A673 (cell line): ENCODE measurements at regions not wholly inside any gene's neighbourhood (a gene's known extent, or its start where the extent isn't known, plus 50 kb on each side); places are given as distances from the start of the nearest gene placed in this dataset.

Experiments
- EZH2 ChIP-seq: fragments of 200-600 bp; sonication (generic); IDR thresholded peaks from 2 replicates; pipeline ENCODE4 v1.6.1; 2017; ENCODE audit warnings: borderline replicate concordance, low read depth, mild to moderate bottlenecking, mixed read lengths, antibody characterized with exemption, low read length; ENCODE audit not compliant: poor library complexity, severe bottlenecking
- TF ChIP-seq, protein P1 (sequence below): fragments of 300-800, 200-600 bp; sonication (generic); conservative IDR thresholded peaks from 2 replicates; pipeline ENCODE4 v1.5.1; 2017; ENCODE audit warnings: low read depth, mild to moderate bottlenecking, antibody characterized with exemption, low read length, moderate library complexity, mixed read lengths

DNA sequence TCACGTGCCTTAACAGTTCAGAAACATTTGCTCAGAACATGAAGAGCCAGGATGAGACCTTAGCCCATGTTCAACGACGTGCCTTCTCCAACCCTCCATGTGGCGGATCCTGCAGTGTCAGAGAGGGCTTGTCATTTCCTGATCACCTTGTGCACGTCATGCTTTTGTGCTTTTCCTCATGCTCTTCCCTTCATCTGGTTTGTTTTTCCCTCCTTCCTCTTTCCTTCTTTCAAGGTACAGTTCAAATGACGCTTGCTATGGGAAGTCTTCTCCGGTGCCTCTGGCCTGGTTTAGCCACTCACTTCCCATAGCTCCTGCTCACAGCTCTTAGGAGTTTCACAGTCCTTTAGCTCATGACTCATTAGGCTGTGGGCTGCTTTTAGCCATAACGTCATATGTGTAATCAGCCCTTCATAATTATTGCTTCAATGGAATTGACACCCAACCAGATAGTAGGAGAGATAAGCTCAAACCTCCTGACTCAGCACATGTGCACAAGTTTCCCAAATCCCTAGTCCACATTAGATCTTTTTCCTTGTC is 102.7 kb upstream of the CNKSR3 start:
- TF ChIP-seq, protein P1, sequence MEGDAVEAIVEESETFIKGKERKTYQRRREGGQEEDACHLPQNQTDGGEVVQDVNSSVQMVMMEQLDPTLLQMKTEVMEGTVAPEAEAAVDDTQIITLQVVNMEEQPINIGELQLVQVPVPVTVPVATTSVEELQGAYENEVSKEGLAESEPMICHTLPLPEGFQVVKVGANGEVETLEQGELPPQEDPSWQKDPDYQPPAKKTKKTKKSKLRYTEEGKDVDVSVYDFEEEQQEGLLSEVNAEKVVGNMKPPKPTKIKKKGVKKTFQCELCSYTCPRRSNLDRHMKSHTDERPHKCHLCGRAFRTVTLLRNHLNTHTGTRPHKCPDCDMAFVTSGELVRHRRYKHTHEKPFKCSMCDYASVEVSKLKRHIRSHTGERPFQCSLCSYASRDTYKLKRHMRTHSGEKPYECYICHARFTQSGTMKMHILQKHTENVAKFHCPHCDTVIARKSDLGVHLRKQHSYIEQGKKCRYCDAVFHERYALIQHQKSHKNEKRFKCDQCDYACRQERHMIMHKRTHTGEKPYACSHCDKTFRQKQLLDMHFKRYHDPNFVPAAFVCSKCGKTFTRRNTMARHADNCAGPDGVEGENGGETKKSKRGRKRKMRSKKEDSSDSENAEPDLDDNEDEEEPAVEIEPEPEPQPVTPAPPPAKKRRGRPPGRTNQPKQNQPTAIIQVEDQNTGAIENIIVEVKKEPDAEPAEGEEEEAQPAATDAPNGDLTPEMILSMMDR: no peak
- TF ChIP-seq EZH2: no peak
